ENCODE measurements at regions not wholly inside any gene's neighbourhood (a gene's known extent, or its start where the extent isn't known, plus 50 kb on each side); places are given as distances from the start of the nearest gene placed in this dataset.

DNA sequence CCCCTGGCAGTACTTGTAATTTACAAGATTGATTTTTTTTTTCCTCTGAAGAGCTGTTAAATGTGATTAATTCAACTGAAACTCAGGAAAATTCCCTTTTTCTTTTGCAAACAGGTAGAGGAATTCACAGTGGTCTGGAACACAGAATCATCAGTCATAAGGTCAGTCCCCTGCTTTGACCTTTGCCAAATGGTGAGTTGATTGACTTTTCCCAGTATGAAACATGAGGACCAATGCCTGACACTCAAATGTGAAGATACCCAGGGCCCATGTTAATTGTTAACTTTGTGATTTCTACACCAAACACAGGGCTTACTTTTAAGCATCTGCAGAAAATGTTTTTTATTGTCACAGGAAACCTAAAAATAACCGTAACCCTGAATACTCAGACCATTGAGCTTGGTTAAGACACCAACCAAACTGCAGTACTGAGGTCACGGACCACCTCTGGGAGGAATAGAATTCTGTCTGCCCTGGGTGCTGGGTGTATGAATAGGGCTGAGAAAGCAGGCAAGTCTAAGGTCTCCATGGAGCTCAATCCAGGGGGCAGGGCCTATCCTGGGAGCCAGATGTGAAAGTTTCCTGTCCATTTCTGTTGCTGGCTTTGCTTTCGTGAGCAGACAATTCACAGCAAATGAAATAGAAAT is 192.4 kb downstream of the TMX1 start:
- peaks cover 14% of the 10 kb centered on the region for H3K4me1 ChIP-seq (ENCODE audit: insufficient read depth)
- in situ Hi-C loops (cut with MboI) = no loop called here

DNA sequence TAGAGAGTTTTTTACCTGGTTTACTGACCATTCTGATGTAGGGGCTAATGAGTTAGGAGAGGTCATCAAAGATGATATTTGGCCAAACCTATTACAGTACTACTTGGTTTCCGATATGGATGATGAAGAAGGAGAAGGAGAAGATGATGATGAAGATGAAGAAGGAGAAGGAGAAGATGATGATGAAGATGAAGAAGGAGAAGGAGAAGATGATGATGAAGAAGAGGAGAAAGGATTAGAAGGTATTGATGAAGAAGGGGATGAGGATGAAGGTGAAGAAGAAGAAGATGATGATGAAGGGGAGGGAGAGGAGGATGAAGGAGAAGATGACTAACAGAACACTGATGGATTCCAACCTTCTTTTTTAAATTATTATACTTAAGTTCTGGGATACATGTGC is 196.6 kb downstream of the TMX1 start:
- TF ChIP-seq EZH2phosphoT487 (IDR thresholded peaks at IDR 0.05; ENCODE audit: insufficient read depth, low read depth) (no peak), EZH2 (IDR thresholded peaks at IDR 0.05; ENCODE audit: insufficient read depth, poor library complexity, severe bottlenecking) (no peak)
- Histone ChIP-seq H3K9me3 (ENCODE audit: low read depth) (no peaks in the 10 kb centered on the region), H3K4me1 (ENCODE audit: insufficient read depth) (peaks cover 20% of the 10 kb centered on the region), H3F3A (ENCODE audit: insufficient read depth) (peaks cover 8% of the 10 kb centered on the region), H3K9ac (no peak overlapping the region), H3K4me2 (ENCODE audit: unreplicated experiment) (no peak overlapping the region), H4K20me1 (ENCODE audit: insufficient read depth) (no peaks in the 10 kb centered on the region), H3K9me2 (ENCODE audit: insufficient read depth) (peaks cover 6% of the 10 kb centered on the region; the same call in 1 of the 2 replicates), H3K4me3 (no peak overlapping the region), H3K79me2 (ENCODE audit: insufficient read depth) (no peaks in the 10 kb centered on the region), H3K36me3 (ENCODE audit: low read depth) (no peaks in the 10 kb centered on the region), H3K27me3 (replicated peaks; ENCODE audit: insufficient read depth) (no peaks in the 10 kb centered on the region), H2AFZ (no peak overlapping the region), H3K27ac (no peak overlapping the region)
- DNase-seq = no peak
- in situ Hi-C loops (cut with MboI) = no loop called here
- 97 to 100% methylated on average over 1 of the region's 1 CpG for WGBS, 2 experiments (ENCODE audit: low coverage in 1 of 2, low lambda C conversion rate in 2 of 2, missing lambda C conversion rate in 2 of 2)

More for the DNA sequence above, 192.4 kb downstream of the TMX1 start:
- no peaks in the 10 kb centered on the region for H3K27me3 ChIP-seq (replicated peaks; ENCODE audit: insufficient read depth)
- H3K9me2 ChIP-seq (ENCODE audit: insufficient read depth) = peaks cover 6% of the 10 kb centered on the region; the same call in 1 of the 2 replicates
- no peaks in the 10 kb centered on the region for H3K36me3 ChIP-seq (ENCODE audit: low read depth)
- DNase-seq = no peak
- H3K4me3 ChIP-seq = no peak overlapping the region
- 96 to 97% methylated on average over 3 of the region's 3 CpGs for WGBS, 2 experiments (ENCODE audit: low coverage in 1 of 2, low lambda C conversion rate in 2 of 2, missing lambda C conversion rate in 2 of 2)
- H3K9ac ChIP-seq = no peak overlapping the region
- H3K4me2 ChIP-seq (ENCODE audit: unreplicated experiment) = no peak overlapping the region
- H3F3A ChIP-seq (ENCODE audit: insufficient read depth) = no peaks in the 10 kb centered on the region
- H4K20me1 ChIP-seq (ENCODE audit: insufficient read depth) = no peaks in the 10 kb centered on the region
- no peaks in the 10 kb centered on the region for H3K79me2 ChIP-seq (ENCODE audit: insufficient read depth)
- H3K27ac ChIP-seq = no peak overlapping the region
- no peaks in the 10 kb centered on the region for H3K9me3 ChIP-seq (ENCODE audit: low read depth)
- H2AFZ ChIP-seq = no peak overlapping the region
- TF ChIP-seq EZH2 (IDR thresholded peaks at IDR 0.05; ENCODE audit: insufficient read depth, poor library complexity, severe bottlenecking) (no peak), EZH2phosphoT487 (IDR thresholded peaks at IDR 0.05; ENCODE audit: insufficient read depth, low read depth) (no peak)

DNA sequence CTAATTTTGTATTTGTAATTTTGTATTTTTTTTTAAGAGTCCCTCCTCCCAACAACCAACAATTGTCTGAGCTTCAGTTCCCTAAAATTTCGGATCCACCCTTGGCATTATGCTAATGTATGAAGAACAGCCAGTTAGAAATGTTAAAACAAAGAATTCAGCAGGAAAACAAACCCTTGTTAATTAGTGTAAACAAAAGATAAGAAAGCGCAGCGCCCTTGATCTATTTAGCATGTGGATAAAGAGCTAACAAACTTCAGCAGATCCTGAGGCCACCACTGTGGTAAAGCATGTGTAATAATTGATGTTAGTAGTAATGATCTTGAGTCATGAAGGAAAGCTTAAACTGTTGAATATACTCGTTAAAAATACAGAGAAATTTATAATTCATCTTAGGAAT is 199.8 kb downstream of the TMX1 start:
- no peak overlapping the region for H3K4me3 ChIP-seq
- H3K9me3 ChIP-seq (ENCODE audit: low read depth) = no peaks in the 10 kb centered on the region
- peaks cover 39% of the 10 kb centered on the region for H3F3A ChIP-seq (ENCODE audit: insufficient read depth)
- H3K36me3 ChIP-seq (ENCODE audit: low read depth) = no peaks in the 10 kb centered on the region
- DNase-seq = no peak
- WGBS, 2 experiments (ENCODE audit: low coverage in 1 of 2, low lambda C conversion rate in 2 of 2, missing lambda C conversion rate in 2 of 2) = 47 to 54% methylated on average over 4 of the region's 4 CpGs
- H3K4me1 ChIP-seq (ENCODE audit: insufficient read depth) = peaks cover 50% of the 10 kb centered on the region
- no peak overlapping the region for H3K9ac ChIP-seq
- H4K20me1 ChIP-seq (ENCODE audit: insufficient read depth) = no peaks in the 10 kb centered on the region
- no peaks in the 10 kb centered on the region for H3K79me2 ChIP-seq (ENCODE audit: insufficient read depth)
- TF ChIP-seq EZH2 (IDR thresholded peaks at IDR 0.05; ENCODE audit: insufficient read depth, poor library complexity, severe bottlenecking) (no peak), EZH2phosphoT487 (IDR thresholded peaks at IDR 0.05; ENCODE audit: insufficient read depth, low read depth) (no peak)
- no peaks in the 10 kb centered on the region for H3K27me3 ChIP-seq (replicated peaks; ENCODE audit: insufficient read depth)
- in situ Hi-C loops (cut with MboI) = no loop called here
- H2AFZ ChIP-seq = no peak overlapping the region
- no peak overlapping the region for H3K27ac ChIP-seq
- 0 out of 2 replicates have a peak, but pooled peaks cover 3% of the 10 kb centered on the region for H3K9me2 ChIP-seq (ENCODE audit: insufficient read depth)
- H3K4me2 ChIP-seq (ENCODE audit: unreplicated experiment) = no peak overlapping the region

DNA sequence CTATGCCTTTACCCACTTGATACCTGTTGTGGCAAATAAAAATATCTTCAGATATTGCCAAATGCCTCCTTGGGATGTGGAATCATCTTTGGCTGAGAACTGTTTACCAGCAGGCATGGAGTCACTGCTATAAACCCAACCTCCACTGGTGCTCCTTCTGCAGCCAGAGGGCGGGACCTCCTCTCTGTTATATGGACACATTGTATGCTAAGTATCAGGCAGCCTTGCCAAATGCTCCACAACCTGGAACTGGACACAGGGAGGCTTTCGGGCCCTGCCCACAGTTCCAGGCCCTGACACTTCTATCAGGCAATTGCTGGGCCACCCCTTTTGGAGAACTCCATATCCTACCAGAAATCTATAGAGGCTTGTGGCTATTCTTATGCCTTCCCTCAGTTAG is 201.0 kb downstream of the TMX1 start:
- 93 to 100% methylated on average over 2 of the region's 2 CpGs for WGBS, 2 experiments (ENCODE audit: low coverage in 1 of 2, low lambda C conversion rate in 2 of 2, missing lambda C conversion rate in 2 of 2)
- no peaks in the 10 kb centered on the region for H3K9me2 ChIP-seq (ENCODE audit: insufficient read depth)
- in situ Hi-C loops (cut with MboI) = no loop called here
- no peaks in the 10 kb centered on the region for H3K9me3 ChIP-seq (ENCODE audit: low read depth)
- TF ChIP-seq EZH2 (IDR thresholded peaks at IDR 0.05; ENCODE audit: insufficient read depth, poor library complexity, severe bottlenecking) = no peak
- TF ChIP-seq EZH2phosphoT487 (IDR thresholded peaks at IDR 0.05; ENCODE audit: insufficient read depth, low read depth) = no peak
- H3K27ac ChIP-seq = peak overlapping the region; percentile 93
- no peaks in the 10 kb centered on the region for H4K20me1 ChIP-seq (ENCODE audit: insufficient read depth)
- H3K27me3 ChIP-seq (replicated peaks; ENCODE audit: insufficient read depth) = no peaks in the 10 kb centered on the region
- H3F3A ChIP-seq (ENCODE audit: insufficient read depth) = peaks cover 43% of the 10 kb centered on the region
- no peak overlapping the region for H3K4me3 ChIP-seq
- H3K4me2 ChIP-seq (ENCODE audit: unreplicated experiment) = no peak overlapping the region
- DNase-seq = peak; percentile 29
- H3K36me3 ChIP-seq (ENCODE audit: low read depth) = no peaks in the 10 kb centered on the region
- H3K9ac ChIP-seq = no peak overlapping the region
- H3K79me2 ChIP-seq (ENCODE audit: insufficient read depth) = no peaks in the 10 kb centered on the region
- peaks cover 53% of the 10 kb centered on the region for H3K4me1 ChIP-seq (ENCODE audit: insufficient read depth)
- H2AFZ ChIP-seq = no peak overlapping the region
